Heart left ventricle (tissue), 16 donors: ENCODE measurements at regions not wholly inside any gene's neighbourhood (a gene's known extent, or its start where the extent isn't known, plus 50 kb on each side); places are given as distances from the start of the nearest gene placed in this dataset.
"Not testable (repeated sequence)": the region's sequence is repeated elsewhere in the genome, so short reads cannot be mapped to it uniquely, and the experiment has no call there.

Experiments used
- ATAC-seq, 4 donors: fragments of 200-7000 bp; cut with Tn5 transposase; one replicate each; pipeline ENCODE4 v1.9.1; 2020 to 2022; ENCODE audit warnings: moderate library complexity in 4 of 4, mild to moderate bottlenecking in 3 of 4, moderate number of reproducible peaks in 1 of 4
- DNase-seq, 5 donors: peaks; one replicate each; pipeline ENCODE4 v3.0.0-alpha.2; 2020
- H3K27ac ChIP-seq, 12 donors: fragments of 200-600 bp; sonication (generic) in 4 of 12; one replicate each; pipeline versions ENCODE4 v1.5.0 to v1.8.0; 2016 to 2022; ENCODE audit warnings: mild to moderate bottlenecking in 2 of 12
- H3K27me3 ChIP-seq, 9 donors: fragments of 200-600 bp; sonication (generic) in 2 of 9; one replicate each; pipeline versions ENCODE4 v1.5.1 to v1.8.0; 2016 to 2022; ENCODE audit warnings: mild to moderate bottlenecking in 3 of 9
- H3K36me3 ChIP-seq, 9 donors: fragments of 200-600 bp; sonication (generic) in 2 of 9; one replicate each; pipeline versions ENCODE4 v1.5.0 to v1.8.0; 2018 to 2022; ENCODE audit warnings: mild to moderate bottlenecking in 2 of 9
- H3K4me1 ChIP-seq, 12 donors: fragments of 200-600 bp; sonication (generic) in 4 of 12; one replicate each; pipeline versions ENCODE4 v1.5.0 to v1.8.0; 2016 to 2022; ENCODE audit warnings: mild to moderate bottlenecking in 3 of 12
- H3K4me3 ChIP-seq, 12 donors: fragments of 200-600 bp; sonication (generic) in 4 of 12; one replicate each; pipeline versions ENCODE4 v1.5.0 to v1.8.0; 2017 to 2022; ENCODE audit warnings: mild to moderate bottlenecking in 9 of 12, moderate library complexity in 4 of 12
- H3K9me3 ChIP-seq, 12 donors: fragments of 200-600 bp; sonication (generic) in 4 of 12; one replicate each; pipeline versions ENCODE4 v1.5.0 to v1.8.0; 2016 to 2022; ENCODE audit warnings: mild to moderate bottlenecking in 1 of 12
- CTCF ChIP-seq, 12 donors: fragments of 200-600 bp; sonication (generic) in 4 of 12; IDR thresholded peaks; one replicate each; pipeline versions ENCODE4 v1.5.0 to v1.8.0; 2018 to 2022; ENCODE audit warnings: antibody characterized with exemption in 12 of 12, mild to moderate bottlenecking in 5 of 12
- POLR2A ChIP-seq, 2 donors: fragments of 450-650 bp; IDR thresholded peaks; one replicate each; pipeline ENCODE4 v1.6.1; 2017; ENCODE audit warnings: antibody characterized with exemption in 2 of 2, mild to moderate bottlenecking in 2 of 2, moderate library complexity in 2 of 2
- WGBS, 4 donors: extraction: QIAGEN DNeasy Blood & Tissue Kit in 2 of 4; methylation state at CpG; one replicate each; pipeline versions ENCODE4 v1.1.5 to v1.1.7; 2013 to 2018; 5-methylcytosine and 5-hydroxymethylcytosine counted together
- intact Hi-C, 10 donors: fragments of 100-400 bp; cut with DNase I; formaldehyde crosslinking; loops; one replicate each; pipeline versions ENCODE4 v1.11.1 to v1.14.2; 2022
- donor health status: ischemic (EF 13 %, LVEDD 7.1; RV severe dilation, severe dysfunction).
- donor health status: healthy with polysubstance abuse.
- donor health status: DM: no; HTN: yes; CAD: no.
- donor health status: DM: no; HTN: no; CAD: no.
- donor health status: ischemic (EF 25% LVEDD 6.9; RV normal size, moderate dysfunction).
- donor health status: ischemic (EF 25% LVEDD 5.7; RV mildly dilated, moderate dysfunction).
- donor health status: healthy.
- donor health status: DM: yes; HTN: yes; CAD: no.
- donor health status: ischemic (EF 35%, LVEDD 5.7; RV mildly dilated, moderate dysfunction).
- donor health status: nonischemic (EF 11% LVEDD 7.7; RV severe dilation, severe dysfunction).
- donor health status: DM: yes; HTN: yes; CAD: no.
- donor health status: PGD.
- donor health status: ischemic (EF 29% LVEDD 5.4; RV normal size, mild dysfunction).
- donor health status: nonischemic (EF 23%, LVEDD 6.1; RV moderate dilation, normal function).

- no peaks in the 10 kb centered on the region for H3K27me3 ChIP-seq
- H3K36me3 ChIP-seq = no peaks in the 10 kb centered on the region
- H3K27ac ChIP-seq = no peak overlapping the region
- no peak for TF ChIP-seq CTCF (IDR thresholded peaks at IDR 0.05)
- TF ChIP-seq POLR2A (IDR thresholded peaks at IDR 0.05) = no peak
- DNase-seq (peak in 1 of 5 donors; percentile 9), ATAC-seq (no peak)
- no peaks in the 10 kb centered on the region for H3K9me3 ChIP-seq
- intact Hi-C loops = no loop called here
- H3K4me1 ChIP-seq = no peaks in the 10 kb centered on the region
- 39 to 45% (median 42%) methylated on average over 4 of the region's 4 CpGs for WGBS, 4 donors
- no peak overlapping the region for H3K4me3 ChIP-seq
Observed at GRCh38 chr5:153276151-153276550, 214.3 kb upstream of the GRIA1 start.

GRCh38 chr5:153296251-153296844, 194.1 kb upstream of the GRIA1 start:
- H3K27ac ChIP-seq, H3K4me3 ChIP-seq, ATAC-seq, H3K9me3 ChIP-seq, intact Hi-C loops, H3K4me1 ChIP-seq, H3K36me3 ChIP-seq, H3K27me3 ChIP-seq: not testable (repeated sequence)
- peak in 1 of 5 donors; percentile 33 for DNase-seq
- WGBS, 4 donors = 89 to 97% (median 92%) methylated on average over 5 to 42 of the region's 45 CpGs

GRCh38 chr5:153299891-153300290, 190.6 kb upstream of the GRIA1 start:
- ATAC-seq (no peak), DNase-seq (no peak)
- H3K27me3 ChIP-seq = no peaks in the 10 kb centered on the region
- no peak for TF ChIP-seq POLR2A (IDR thresholded peaks at IDR 0.05)
- TF ChIP-seq CTCF (IDR thresholded peaks at IDR 0.05) = no peak
- H3K4me3 ChIP-seq = no peak overlapping the region
- no peaks in the 10 kb centered on the region for H3K36me3 ChIP-seq
- WGBS, 4 donors = 54 to 71% (median 62%) methylated on average over 4 of the region's 4 CpGs
- intact Hi-C loops = no loop called here
- no peaks in the 10 kb centered on the region for H3K4me1 ChIP-seq
- no peaks in the 10 kb centered on the region for H3K9me3 ChIP-seq
- H3K27ac ChIP-seq = no peak overlapping the region

- ATAC-seq (no peak), DNase-seq (no peak)
- Histone ChIP-seq H3K4me3 (no peak overlapping the region), H3K27ac (no peak overlapping the region), H3K36me3 (no peaks in the 10 kb centered on the region), H3K9me3 (peaks cover 0 to 3% (median 0%) of the 10 kb centered on the region in 12 donors), H3K27me3 (no peaks in the 10 kb centered on the region), H3K4me1 (no peaks in the 10 kb centered on the region)
- 25 to 42% (median 35%) methylated on average over 1 of the region's 1 CpG for WGBS, 4 donors
- TF ChIP-seq POLR2A (IDR thresholded peaks at IDR 0.05) (no peak), CTCF (IDR thresholded peaks at IDR 0.05) (no peak)
- intact Hi-C loops = no loop called here
Observed at GRCh38 chr5:153308282-153308681, 182.2 kb upstream of the GRIA1 start.

GRCh38 chr5:153318556-153318955, 171.9 kb upstream of the GRIA1 start:
- H3K27ac ChIP-seq = no peak overlapping the region
- intact Hi-C loops = no loop called here
- DNase-seq = no peak
- no peak overlapping the region for H3K4me3 ChIP-seq
- H3K4me1 ChIP-seq = no peaks in the 10 kb centered on the region
- no peak for TF ChIP-seq POLR2A (IDR thresholded peaks at IDR 0.05)
- TF ChIP-seq CTCF (IDR thresholded peaks at IDR 0.05) = no peak
- no peaks in the 10 kb centered on the region for H3K9me3 ChIP-seq
- no peaks in the 10 kb centered on the region for H3K36me3 ChIP-seq
- WGBS, 4 donors = 63 to 68% (median 66%) methylated on average over 4 of the region's 4 CpGs
- no peak for ATAC-seq
- H3K27me3 ChIP-seq = no peaks in the 10 kb centered on the region
